ENCODE measurements at regions not wholly inside any gene's neighbourhood (a gene's known extent, or its start where the extent isn't known, plus 50 kb on each side); places are given as distances from the start of the nearest gene placed in this dataset.

DNA sequence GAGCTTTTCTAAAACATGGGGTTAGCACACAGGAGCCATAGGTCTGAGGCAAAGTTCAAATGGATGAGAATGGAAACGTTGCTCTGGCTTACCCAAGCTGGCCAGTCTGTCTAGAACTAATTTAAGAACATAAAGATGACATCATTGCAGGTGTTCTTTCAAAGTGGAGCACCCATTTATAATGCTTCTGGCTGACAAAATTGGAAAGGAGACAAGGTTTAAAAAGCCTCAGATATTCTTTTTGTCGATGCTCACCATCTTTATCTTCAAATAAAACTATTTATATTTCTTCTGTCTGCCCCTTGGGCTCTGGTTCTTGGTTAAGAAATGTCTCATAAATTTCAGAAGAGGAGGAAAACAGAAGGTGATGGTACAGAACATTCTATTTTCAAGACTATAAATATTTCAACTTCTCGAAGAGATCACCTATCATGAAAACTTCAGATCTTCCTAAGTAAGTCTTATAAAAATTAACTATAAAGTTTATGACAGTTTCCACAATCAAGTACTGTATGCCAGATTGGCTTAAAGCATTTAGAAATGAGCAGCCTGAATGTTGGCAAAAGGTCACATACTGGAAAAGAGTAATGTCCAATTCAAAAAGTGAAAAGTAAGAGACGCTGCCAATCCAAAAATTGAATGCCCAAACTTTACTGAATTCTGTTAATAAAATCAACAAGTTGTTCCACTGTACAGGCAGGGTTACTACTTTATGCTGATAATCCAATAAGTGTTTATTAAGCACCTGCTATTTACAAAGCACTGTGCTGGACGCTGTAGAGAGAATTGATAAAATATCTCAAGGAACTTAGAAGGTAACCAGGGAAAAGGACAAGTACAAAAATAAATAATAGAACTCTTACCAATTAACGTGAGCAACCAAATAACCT is 92.0 kb downstream of the ETS2 start:
- TF ChIP-seq ZNF660 (tag by site-specific recombination; IDR thresholded peaks at IDR 0.05), result no peak
- TF ChIP-seq, protein P1, sequence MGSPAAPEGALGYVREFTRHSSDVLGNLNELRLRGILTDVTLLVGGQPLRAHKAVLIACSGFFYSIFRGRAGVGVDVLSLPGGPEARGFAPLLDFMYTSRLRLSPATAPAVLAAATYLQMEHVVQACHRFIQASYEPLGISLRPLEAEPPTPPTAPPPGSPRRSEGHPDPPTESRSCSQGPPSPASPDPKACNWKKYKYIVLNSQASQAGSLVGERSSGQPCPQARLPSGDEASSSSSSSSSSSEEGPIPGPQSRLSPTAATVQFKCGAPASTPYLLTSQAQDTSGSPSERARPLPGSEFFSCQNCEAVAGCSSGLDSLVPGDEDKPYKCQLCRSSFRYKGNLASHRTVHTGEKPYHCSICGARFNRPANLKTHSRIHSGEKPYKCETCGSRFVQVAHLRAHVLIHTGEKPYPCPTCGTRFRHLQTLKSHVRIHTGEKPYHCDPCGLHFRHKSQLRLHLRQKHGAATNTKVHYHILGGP (tag by site-specific recombination; IDR thresholded peaks at IDR 0.05), result no peak
- TF ChIP-seq, protein P2, sequence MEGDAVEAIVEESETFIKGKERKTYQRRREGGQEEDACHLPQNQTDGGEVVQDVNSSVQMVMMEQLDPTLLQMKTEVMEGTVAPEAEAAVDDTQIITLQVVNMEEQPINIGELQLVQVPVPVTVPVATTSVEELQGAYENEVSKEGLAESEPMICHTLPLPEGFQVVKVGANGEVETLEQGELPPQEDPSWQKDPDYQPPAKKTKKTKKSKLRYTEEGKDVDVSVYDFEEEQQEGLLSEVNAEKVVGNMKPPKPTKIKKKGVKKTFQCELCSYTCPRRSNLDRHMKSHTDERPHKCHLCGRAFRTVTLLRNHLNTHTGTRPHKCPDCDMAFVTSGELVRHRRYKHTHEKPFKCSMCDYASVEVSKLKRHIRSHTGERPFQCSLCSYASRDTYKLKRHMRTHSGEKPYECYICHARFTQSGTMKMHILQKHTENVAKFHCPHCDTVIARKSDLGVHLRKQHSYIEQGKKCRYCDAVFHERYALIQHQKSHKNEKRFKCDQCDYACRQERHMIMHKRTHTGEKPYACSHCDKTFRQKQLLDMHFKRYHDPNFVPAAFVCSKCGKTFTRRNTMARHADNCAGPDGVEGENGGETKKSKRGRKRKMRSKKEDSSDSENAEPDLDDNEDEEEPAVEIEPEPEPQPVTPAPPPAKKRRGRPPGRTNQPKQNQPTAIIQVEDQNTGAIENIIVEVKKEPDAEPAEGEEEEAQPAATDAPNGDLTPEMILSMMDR (tag by site-specific recombination; IDR thresholded peaks at IDR 0.05), result no peak
- TF ChIP-seq ZNF391 (tag by site-specific recombination; IDR thresholded peaks at IDR 0.05; ENCODE audit: borderline replicate concordance, low read depth), result no peak
- no peak for TF ChIP-seq AEBP2 (tag by site-specific recombination; IDR thresholded peaks at IDR 0.05; ENCODE audit: borderline replicate concordance)
- no peak for TF ChIP-seq ZNF324 (tag by site-specific recombination; IDR thresholded peaks at IDR 0.05)
- no peak for TF ChIP-seq REST (tag by site-specific recombination; IDR thresholded peaks at IDR 0.05)
- no peak for TF ChIP-seq ZNF530 (tag by site-specific recombination; IDR thresholded peaks at IDR 0.05; ENCODE audit: low read depth)
- TF ChIP-seq HOXD13 (CRISPR knock-in tag; IDR thresholded peaks at IDR 0.05; ENCODE audit: borderline replicate concordance), result no peak
- no peak for TF ChIP-seq ZNF747 (tag by site-specific recombination; IDR thresholded peaks at IDR 0.05)
